Panc1 (cell line): ENCODE measurements at regions not wholly inside any gene's neighbourhood (a gene's known extent, or its start where the extent isn't known, plus 50 kb on each side); places are given as distances from the start of the nearest gene placed in this dataset.

Experiments used
- ATAC-seq: fragments of 200-7000 bp; cut with Tn5 transposase; 2 replicates; pipeline ENCODE4 v1.9.1; 2020; ENCODE audit warnings: mild to moderate bottlenecking, moderate library complexity
- BruUV-seq: library from RNA; stranded (reverse); fragments of 400-500 nt; replicated peaks from 2 replicates; lab custom pipeline; 2021; lab: Mats Ljungman, UMichigan
- CTCF ChIA-PET: fragments of 300-600 bp; sonication (Branson Sonifier 250); formaldehyde crosslinking; loops from one replicate; lab custom pipeline; 2022; ENCODE audit warnings: antibody characterized with exemption; lab: Charles Lee
- POLR2A ChIA-PET: fragments of 300-600 bp; sonication (Branson Sonifier 250); formaldehyde crosslinking; loops from one replicate; lab custom pipeline; 2022; ENCODE audit warnings: antibody characterized with exemption; lab: Charles Lee
- DNase-seq: peaks from one replicate; pipeline ENCODE4 v3.0.0-alpha.2; 2010; ENCODE audit warnings: low read depth, low spot score
- H3K27ac ChIP-seq: 2 replicates; pipeline ENCODE4 v1.5.1; 2011; ENCODE audit warnings: mild to moderate bottlenecking, low read length, inconsistent platforms
- H3K27me3 ChIP-seq: fragments of 200-500 bp; sonication (Bioruptor generic); 2 replicates; pipeline ENCODE4 v1.6.0; 2014; ENCODE audit warnings: low read length, inconsistent platforms; ENCODE audit not compliant: control insufficient read depth, insufficient read depth
- H3K36me3 ChIP-seq: fragments of 200-500 bp; sonication (Bioruptor generic); 2 replicates; pipeline ENCODE4 v1.5.1; 2014; ENCODE audit warnings: inconsistent platforms, mild to moderate bottlenecking, low read length, moderate library complexity; ENCODE audit not compliant: control insufficient read depth, insufficient read depth
- H3K4me1 ChIP-seq: 2 replicates; pipeline ENCODE4 v1.5.1; 2011; ENCODE audit warnings: inconsistent platforms, mild to moderate bottlenecking, low read length, moderate library complexity; ENCODE audit not compliant: control insufficient read depth, insufficient read depth
- H3K4me3 ChIP-seq, 2 experiments: 2 replicates each; pipeline ENCODE4 v1.5.1; 2011 to 2012; ENCODE audit warnings: low read depth in 2 of 2, low read length in 2 of 2, mild to moderate bottlenecking in 2 of 2, inconsistent platforms in 1 of 2, moderate library complexity in 1 of 2
- H3K9me3 ChIP-seq: fragments of 200-500 bp; sonication (Bioruptor generic); 2 replicates; pipeline ENCODE4 v1.5.1; 2014; ENCODE audit warnings: low read depth, mild to moderate bottlenecking, inconsistent platforms, low read length, moderate library complexity; ENCODE audit not compliant: control insufficient read depth, insufficient read depth
- POLR2AphosphoS5 ChIP-seq: IDR thresholded peaks from 2 replicates; pipeline ENCODE4 v1.6.1; 2012; ENCODE audit warnings: mild to moderate bottlenecking, low read depth, low read length, moderate library complexity
- SIN3A ChIP-seq: IDR thresholded peaks from 2 replicates; pipeline ENCODE4 v1.6.1; 2012; ENCODE audit warnings: low read depth, mild to moderate bottlenecking, low read length, moderate library complexity, borderline replicate concordance; ENCODE audit not compliant: insufficient read depth
- TCF7L2 ChIP-seq: IDR thresholded peaks from 2 replicates; pipeline ENCODE4 v1.6.1; 2011; ENCODE audit warnings: mild to moderate bottlenecking, low read depth, low read length, inconsistent platforms
- in situ Hi-C: cut with HindIII; loops from 2 replicates; pipeline ENCODE4 v1.10.0; 2016; ENCODE audit warnings: low sequenced_read_pairs, low pct_unique_long_range_greater_than_20kb
- intact Hi-C: fragments of 100-400 bp; cut with micrococcal nuclease; formaldehyde crosslinking; loops from one replicate; pipeline ENCODE4 v1.10.0; 2022; ENCODE audit not compliant: unreplicated experiment
- TF ChIP-seq, protein P1 (sequence below): fragments of 450-650 bp; IDR thresholded peaks from 2 replicates; pipeline ENCODE4 v1.5.1; 2017; ENCODE audit warnings: mild to moderate bottlenecking
- TF ChIP-seq, protein P2 (sequence below), 2 experiments: IDR thresholded peaks; 2 replicates each; pipeline ENCODE4 v1.6.1; 2011 to 2012; ENCODE audit warnings: low read depth in 2 of 2, control low read depth in 1 of 2, low read length in 1 of 2, mild to moderate bottlenecking in 1 of 2, moderate library complexity in 1 of 2; ENCODE audit not compliant: insufficient read depth in 1 of 2

DNA sequence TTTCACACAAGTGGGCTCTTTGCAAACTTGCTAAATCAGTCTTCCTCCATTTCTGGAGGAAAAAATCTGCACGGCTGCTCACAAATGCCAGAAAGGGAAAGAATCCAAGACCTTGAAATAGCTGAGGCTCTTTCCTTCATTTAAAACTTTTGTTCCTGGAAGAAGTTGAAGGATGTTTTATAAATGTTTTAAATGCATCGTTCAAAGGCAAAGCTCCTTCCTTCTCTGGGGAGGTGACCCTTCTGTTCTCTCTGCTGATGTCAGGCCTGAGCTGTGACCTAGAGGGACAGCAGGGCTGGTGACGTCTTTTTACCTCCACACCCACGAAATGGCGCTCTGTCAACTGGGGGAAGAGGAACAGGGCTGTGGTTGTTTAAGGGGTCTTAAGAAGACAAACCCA, 376.4 kb upstream of the ZNF507 start:
- ChIA-PET CTCF (no interaction called here), POLR2A (no interaction called here)
- no peaks in the 10 kb centered on the region for H3K36me3 ChIP-seq
- TF ChIP-seq, protein P1, sequence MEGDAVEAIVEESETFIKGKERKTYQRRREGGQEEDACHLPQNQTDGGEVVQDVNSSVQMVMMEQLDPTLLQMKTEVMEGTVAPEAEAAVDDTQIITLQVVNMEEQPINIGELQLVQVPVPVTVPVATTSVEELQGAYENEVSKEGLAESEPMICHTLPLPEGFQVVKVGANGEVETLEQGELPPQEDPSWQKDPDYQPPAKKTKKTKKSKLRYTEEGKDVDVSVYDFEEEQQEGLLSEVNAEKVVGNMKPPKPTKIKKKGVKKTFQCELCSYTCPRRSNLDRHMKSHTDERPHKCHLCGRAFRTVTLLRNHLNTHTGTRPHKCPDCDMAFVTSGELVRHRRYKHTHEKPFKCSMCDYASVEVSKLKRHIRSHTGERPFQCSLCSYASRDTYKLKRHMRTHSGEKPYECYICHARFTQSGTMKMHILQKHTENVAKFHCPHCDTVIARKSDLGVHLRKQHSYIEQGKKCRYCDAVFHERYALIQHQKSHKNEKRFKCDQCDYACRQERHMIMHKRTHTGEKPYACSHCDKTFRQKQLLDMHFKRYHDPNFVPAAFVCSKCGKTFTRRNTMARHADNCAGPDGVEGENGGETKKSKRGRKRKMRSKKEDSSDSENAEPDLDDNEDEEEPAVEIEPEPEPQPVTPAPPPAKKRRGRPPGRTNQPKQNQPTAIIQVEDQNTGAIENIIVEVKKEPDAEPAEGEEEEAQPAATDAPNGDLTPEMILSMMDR = no peak
- TF ChIP-seq POLR2AphosphoS5 (no peak), SIN3A (no peak), TCF7L2 (no peak)
- TF ChIP-seq, protein P2, sequence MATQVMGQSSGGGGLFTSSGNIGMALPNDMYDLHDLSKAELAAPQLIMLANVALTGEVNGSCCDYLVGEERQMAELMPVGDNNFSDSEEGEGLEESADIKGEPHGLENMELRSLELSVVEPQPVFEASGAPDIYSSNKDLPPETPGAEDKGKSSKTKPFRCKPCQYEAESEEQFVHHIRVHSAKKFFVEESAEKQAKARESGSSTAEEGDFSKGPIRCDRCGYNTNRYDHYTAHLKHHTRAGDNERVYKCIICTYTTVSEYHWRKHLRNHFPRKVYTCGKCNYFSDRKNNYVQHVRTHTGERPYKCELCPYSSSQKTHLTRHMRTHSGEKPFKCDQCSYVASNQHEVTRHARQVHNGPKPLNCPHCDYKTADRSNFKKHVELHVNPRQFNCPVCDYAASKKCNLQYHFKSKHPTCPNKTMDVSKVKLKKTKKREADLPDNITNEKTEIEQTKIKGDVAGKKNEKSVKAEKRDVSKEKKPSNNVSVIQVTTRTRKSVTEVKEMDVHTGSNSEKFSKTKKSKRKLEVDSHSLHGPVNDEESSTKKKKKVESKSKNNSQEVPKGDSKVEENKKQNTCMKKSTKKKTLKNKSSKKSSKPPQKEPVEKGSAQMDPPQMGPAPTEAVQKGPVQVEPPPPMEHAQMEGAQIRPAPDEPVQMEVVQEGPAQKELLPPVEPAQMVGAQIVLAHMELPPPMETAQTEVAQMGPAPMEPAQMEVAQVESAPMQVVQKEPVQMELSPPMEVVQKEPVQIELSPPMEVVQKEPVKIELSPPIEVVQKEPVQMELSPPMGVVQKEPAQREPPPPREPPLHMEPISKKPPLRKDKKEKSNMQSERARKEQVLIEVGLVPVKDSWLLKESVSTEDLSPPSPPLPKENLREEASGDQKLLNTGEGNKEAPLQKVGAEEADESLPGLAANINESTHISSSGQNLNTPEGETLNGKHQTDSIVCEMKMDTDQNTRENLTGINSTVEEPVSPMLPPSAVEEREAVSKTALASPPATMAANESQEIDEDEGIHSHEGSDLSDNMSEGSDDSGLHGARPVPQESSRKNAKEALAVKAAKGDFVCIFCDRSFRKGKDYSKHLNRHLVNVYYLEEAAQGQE (IDR thresholded peaks at IDR 0.05; ENCODE audit: insufficient read depth in 1 of 2, low read depth in 2 of 2, low read length in 1 of 2) = no peak
- no peak overlapping the region for H3K27ac ChIP-seq
- ATAC-seq = no peak
- in situ Hi-C loops = no loop called here
- intact Hi-C loops = no loop called here
- BruUV-seq = no TSS peak
- no peaks in the 10 kb centered on the region for H3K4me1 ChIP-seq
- H3K9me3 ChIP-seq = no peaks in the 10 kb centered on the region
- H3K27me3 ChIP-seq = peaks cover 8% of the 10 kb centered on the region
- no peak for DNase-seq
- no peak overlapping the region for H3K4me3 ChIP-seq

DNA sequence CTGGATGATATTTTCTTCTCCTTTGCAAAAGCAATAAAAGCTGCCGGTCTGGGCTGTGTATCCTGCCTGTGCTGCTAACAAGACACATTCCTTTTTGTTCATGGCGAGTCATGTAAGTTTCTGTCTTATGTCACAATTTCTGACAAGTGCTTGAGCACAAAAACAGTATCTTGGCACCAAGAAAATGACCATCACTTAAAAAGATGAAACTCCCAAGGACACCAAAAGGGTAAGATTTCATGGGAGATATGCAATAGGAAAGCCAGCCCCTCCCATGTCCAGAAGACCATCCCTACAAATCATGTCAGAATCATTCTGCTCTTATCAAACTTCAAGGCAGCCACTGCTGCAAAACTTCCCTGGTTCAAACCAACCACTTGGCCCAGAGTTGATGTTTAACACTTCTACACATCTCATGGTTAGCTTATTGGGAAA, 375.4 kb upstream of the ZNF507 start:
- Histone ChIP-seq H3K27ac (no peak overlapping the region), H3K36me3 (no peaks in the 10 kb centered on the region), H3K27me3 (peaks cover 8% of the 10 kb centered on the region), H3K4me1 (no peaks in the 10 kb centered on the region), H3K9me3 (no peaks in the 10 kb centered on the region), H3K4me3 (no peak overlapping the region)
- POLR2A ChIA-PET = no interaction called here
- ATAC-seq (no peak), DNase-seq (no peak)
- CTCF ChIA-PET = no interaction called here
- in situ Hi-C loops (no loop called here), intact Hi-C loops (no loop called here)
- BruUV-seq = no TSS peak
- TF ChIP-seq, protein P1 = no peak
- no peak for TF ChIP-seq POLR2AphosphoS5
- TF ChIP-seq SIN3A = no peak
